ENCODE measurements at regions not wholly inside any gene's neighbourhood (a gene's known extent, or its start where the extent isn't known, plus 50 kb on each side); places are given as distances from the start of the nearest gene placed in this dataset.

- H3K4me3 ChIP-seq (ENCODE audit: low read depth, low read length), result no peak overlapping the region
- no peak for DNase-seq (ENCODE audit: low read depth)
- TF ChIP-seq, protein P1, sequence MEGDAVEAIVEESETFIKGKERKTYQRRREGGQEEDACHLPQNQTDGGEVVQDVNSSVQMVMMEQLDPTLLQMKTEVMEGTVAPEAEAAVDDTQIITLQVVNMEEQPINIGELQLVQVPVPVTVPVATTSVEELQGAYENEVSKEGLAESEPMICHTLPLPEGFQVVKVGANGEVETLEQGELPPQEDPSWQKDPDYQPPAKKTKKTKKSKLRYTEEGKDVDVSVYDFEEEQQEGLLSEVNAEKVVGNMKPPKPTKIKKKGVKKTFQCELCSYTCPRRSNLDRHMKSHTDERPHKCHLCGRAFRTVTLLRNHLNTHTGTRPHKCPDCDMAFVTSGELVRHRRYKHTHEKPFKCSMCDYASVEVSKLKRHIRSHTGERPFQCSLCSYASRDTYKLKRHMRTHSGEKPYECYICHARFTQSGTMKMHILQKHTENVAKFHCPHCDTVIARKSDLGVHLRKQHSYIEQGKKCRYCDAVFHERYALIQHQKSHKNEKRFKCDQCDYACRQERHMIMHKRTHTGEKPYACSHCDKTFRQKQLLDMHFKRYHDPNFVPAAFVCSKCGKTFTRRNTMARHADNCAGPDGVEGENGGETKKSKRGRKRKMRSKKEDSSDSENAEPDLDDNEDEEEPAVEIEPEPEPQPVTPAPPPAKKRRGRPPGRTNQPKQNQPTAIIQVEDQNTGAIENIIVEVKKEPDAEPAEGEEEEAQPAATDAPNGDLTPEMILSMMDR (IDR thresholded peaks at IDR 0.05; ENCODE audit: insufficient read depth, low read depth, low read length, missing control alignments), result no peak
Observed at GRCh38 chr1:87636198-87636892, 307.7 kb downstream of the LMO4 start.

DNA sequence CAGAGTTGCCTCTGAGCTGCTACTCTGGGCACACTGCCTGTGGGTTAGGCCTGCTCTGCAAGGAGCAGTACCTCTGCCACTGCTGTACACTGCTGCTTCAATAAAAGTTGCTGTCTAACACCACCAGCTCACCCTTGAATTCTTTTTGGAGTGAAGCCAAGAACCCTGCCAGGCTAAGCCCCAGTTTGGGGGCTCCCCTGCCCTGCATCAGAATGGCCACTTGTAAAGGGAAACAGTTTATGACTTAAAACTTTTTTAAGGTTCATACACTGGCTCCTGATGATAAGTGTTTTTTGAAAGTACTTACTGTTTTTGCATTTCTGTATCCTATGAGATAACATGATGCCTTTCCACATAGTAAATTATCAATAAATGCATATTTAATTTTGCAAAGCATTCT, 310.0 kb downstream of the LMO4 start:
- H3K4me3 ChIP-seq (ENCODE audit: low read depth, low read length), result no peak overlapping the region
- DNase-seq (ENCODE audit: low read depth), result no peak
- TF ChIP-seq, protein P1 (IDR thresholded peaks at IDR 0.05; ENCODE audit: insufficient read depth, low read depth, low read length, missing control alignments), result no peak

- DNase-seq (ENCODE audit: low read depth), result no peak
- no peak overlapping the region for H3K4me3 ChIP-seq (ENCODE audit: low read depth, low read length)
- TF ChIP-seq, protein P1 (IDR thresholded peaks at IDR 0.05; ENCODE audit: insufficient read depth, low read depth, low read length, missing control alignments), result no peak
Observed at GRCh38 chr1:87641996-87642395, 313.3 kb downstream of the LMO4 start.

DNA sequence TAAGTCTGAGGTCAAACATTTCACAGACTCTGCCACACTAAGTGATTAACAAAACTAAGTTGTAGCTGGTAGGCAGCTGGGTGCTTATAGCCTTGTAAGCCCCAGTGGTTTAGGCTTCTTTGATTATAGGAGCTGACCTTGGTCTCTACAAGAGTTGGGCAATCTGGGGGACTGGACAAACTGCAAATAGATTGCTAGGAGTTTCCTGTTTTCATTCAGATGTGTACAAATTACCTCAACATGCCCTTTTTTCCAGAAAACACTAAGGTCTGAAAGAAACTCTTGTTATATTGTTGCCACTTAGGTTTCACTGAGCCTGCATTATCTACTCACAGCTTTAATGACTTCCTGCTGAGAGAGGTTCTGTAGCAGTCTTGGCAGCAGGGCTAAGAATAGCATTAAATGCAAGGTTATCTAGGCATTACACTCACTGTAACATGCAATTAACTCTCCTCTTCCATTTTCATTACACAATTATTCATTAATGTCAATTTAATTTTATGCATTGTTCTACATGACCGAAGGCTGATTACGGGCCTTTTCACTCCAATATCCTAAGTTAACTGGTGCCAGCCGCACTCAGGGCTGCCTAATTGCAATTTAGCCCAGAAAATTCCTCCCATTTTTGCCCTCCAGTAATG, 314.0 kb downstream of the LMO4 start:
- H3K4me3 ChIP-seq (ENCODE audit: low read depth, low read length), result no peak overlapping the region
- TF ChIP-seq, protein P1 (IDR thresholded peaks at IDR 0.05; ENCODE audit: insufficient read depth, low read depth, low read length, missing control alignments), result no peak
- DNase-seq (ENCODE audit: low read depth), result no peak

- no peak for DNase-seq (ENCODE audit: low read depth)
- TF ChIP-seq, protein P1 (IDR thresholded peaks at IDR 0.05; ENCODE audit: insufficient read depth, low read depth, low read length, missing control alignments), result no peak
- H3K4me3 ChIP-seq (ENCODE audit: low read depth, low read length), result no peak overlapping the region
Observed at GRCh38 chr1:87644033-87644578, 315.4 kb downstream of the LMO4 start.

DNA sequence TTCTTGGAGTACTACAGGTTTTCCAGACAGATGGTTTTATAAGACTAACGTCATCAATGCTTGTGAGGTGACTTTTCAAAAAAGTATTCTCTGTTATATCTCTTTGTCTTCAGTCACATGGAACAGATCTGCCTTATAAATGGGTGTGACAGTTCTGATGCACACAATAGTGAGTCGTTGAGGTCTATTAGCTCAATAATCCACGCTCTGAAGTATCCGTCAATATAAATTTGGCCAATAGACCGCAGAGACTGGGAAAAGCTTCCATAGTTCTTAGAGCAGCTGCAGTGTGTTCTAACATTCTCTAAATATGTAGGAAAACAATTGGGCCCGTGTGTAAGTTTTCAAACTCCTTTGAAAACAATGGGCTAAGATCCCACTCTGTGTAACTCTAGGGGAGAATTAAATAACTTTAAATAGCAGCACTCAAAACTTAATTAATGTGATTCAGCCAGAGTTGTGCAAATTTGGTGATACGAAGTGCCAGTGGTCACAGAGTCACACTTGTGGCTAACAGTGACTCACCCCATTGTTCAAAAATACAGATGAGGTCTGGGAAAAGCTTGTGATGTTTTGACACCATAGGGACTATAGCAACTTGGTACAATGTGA, 316.0 kb downstream of the LMO4 start:
- no peak overlapping the region for H3K4me3 ChIP-seq (ENCODE audit: low read depth, low read length)
- TF ChIP-seq, protein P1 (IDR thresholded peaks at IDR 0.05; ENCODE audit: insufficient read depth, low read depth, low read length, missing control alignments), result no peak
- DNase-seq (ENCODE audit: low read depth), result no peak
